ENCODE measurements at regions not wholly inside any gene's neighbourhood (a gene's known extent, or its start where the extent isn't known, plus 50 kb on each side); places are given as distances from the start of the nearest gene placed in this dataset.
"Not testable (repeated sequence)": the region's sequence is repeated elsewhere in the genome, so short reads cannot be mapped to it uniquely, and the experiment has no call there.

DNA sequence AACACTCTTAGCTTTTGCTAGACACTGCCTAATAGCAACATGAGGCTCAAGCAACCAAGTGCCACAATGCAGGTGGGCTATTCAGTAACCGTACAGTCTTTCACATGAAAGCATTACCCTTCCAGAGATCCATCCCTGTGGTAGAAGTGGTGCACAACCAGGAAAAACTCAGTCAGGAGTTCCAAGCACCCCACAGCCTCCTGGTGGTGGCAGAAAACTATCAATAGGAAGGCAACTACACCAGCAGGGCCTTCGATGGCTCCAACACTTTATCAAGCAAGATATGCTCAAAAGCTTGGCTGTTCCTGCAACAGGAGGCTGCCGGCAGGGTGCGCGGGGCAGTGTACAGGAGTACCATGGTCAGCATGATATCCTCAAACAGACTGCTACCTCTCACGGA, 176.1 kb upstream of the DLGAP1 start:
- no peak for DNase-seq

- DNase-seq: no peak
These were observed 150.1 kb upstream of the DLGAP1 start for GRCh38 chr18:4605212-4605611.

- DNase-seq: no peak
These were observed 148.8 kb upstream of the DLGAP1 start for GRCh38 chr18:4603955-4604354.

DNA sequence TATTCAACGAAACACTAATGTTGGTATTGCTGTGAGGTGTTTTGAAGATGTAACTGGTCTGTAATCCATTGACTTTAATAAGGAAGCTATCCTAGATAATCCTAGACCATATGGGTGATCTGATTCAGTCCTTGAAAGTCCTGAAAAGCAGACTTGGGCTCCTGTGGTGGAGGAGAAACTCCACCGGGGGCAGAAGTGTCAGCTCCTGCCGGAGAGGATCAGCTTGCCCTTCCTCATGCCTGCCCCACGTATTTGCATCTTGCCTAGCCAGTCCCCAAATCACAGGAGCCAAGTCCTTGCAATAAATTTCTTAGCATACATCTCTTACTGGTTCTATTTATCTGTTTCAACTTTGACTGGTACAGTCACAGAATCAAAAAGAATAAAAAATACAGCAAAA, 144.2 kb upstream of the DLGAP1 start:
- DNase-seq: no peak

GRCh38 chr18:4597301-4597700, 142.2 kb upstream of the DLGAP1 start:
- DNase-seq: no peak

- no peak for DNase-seq
These were observed 138.8 kb upstream of the DLGAP1 start for GRCh38 chr18:4593895-4594294.

DNA sequence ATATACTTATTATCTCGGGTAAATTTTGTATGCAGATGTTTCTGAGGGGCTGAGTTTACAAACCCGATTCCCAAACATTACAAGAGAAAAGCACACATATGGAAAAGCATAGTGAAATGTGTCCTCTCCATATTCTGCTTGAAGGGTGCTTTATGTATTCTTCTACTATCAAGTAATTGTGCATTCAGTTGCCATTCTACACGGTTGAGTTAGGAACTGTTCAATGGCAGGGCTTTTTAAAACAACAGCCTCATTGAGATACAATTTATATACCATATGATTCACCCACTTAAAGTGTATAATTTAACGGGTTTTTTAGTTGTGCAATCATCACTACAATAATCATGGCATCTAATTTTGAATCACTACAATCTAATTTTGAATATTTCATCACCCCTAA, 138.4 kb upstream of the DLGAP1 start:
- DNase-seq: no peak

GRCh38 chr18:4589056-4589800, 134.1 kb upstream of the DLGAP1 start:
- DNase-seq: no peak

GRCh38 chr18:4587204-4587603, 132.1 kb upstream of the DLGAP1 start:
- no peak for DNase-seq

GRCh38 chr18:4586731-4587130, 131.6 kb upstream of the DLGAP1 start:
- no peak for DNase-seq

DNA sequence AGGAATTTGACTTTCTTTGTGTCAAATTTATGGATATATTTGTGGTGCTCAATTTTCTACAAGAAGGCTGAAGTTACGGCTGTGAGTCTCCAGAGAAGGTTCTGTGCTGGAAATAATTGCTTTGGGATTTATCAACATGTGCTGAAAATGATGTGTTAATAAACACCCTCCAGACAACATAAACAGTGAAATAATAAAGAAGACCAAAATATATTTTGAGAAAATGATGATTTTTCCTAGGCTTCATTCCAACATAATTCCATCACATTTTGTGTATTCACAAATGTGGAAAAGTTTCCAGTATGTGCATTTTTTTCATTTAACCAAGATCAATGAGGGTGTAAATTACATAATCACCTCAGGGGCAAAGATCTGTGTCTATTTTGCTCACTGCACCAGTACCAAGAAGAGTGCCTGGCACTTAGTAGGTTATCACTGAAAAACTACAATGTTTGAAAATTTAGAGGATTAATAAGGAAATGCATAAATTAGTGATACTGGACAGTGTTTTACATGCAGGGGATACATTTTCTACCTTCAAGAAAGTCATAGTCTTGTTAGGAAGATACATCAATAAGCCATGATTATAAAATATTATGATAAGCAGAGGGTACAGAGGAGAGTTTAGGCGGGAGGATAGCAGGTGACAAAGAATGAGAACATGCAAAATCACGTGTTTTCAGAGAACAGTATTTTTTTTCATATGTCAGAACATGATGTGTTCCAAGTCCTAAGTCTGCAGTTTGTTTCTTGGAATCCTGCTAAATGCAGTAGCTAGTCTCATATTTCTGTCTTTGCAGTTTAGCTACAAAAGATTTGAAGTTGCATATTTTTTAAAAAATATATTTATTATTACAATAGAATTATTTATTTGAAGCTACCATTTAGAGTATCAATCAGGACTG, 127.6 kb upstream of the DLGAP1 start:
- DNase-seq: no peak

GRCh38 chr18:4581966-4582365, 126.9 kb upstream of the DLGAP1 start:
- DNase-seq: no peak

- DNase-seq: no peak
These were observed 123.3 kb upstream of the DLGAP1 start for GRCh38 chr18:4578449-4578848.

GRCh38 chr18:4573735-4574134, 118.6 kb upstream of the DLGAP1 start:
- DNase-seq: no peak

DNA sequence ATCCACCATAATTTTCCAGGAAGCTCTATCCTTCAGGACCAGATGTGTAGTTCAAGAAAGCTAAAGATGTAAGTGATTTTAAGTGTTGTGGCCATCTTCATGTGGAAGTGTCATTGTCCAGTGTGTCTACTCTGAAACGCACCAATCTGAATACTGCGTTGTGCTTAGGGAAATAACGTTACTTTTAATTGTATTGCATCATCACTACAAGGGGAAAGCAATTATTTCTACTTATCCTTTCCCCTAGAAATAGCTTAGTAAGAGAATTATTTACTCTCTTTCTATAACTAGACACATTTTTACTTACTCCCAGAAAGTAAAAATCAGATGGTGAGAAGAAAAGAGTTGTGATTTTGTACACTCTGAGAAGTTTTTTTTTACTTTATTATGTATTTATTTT, 102.4 kb upstream of the DLGAP1 start:
- no peak for DNase-seq

- no peak for DNase-seq
These were observed 95.9 kb upstream of the DLGAP1 start for GRCh38 chr18:4551001-4551360.

- no peak for DNase-seq
These were observed 94.2 kb upstream of the DLGAP1 start for GRCh38 chr18:4549164-4549872.

DNA sequence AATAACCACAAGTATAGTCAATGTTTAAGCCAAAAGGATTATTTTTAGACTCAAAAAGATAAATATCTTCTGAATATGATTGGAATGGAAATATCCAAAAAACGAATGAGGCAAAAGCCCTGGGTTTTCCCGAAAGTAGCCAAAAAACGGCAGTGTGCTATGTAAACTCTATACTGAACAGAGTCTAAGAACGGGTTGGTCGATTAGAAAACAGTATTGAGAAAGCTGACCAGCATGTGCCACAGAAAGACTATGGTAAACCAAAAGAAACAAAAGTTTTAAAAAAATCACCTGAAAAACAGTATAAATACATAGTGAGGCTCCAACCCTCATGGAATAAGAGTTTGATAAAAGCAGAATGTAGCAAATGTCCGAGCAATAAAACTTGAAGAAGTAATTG, 92.0 kb upstream of the DLGAP1 start:
- no peak for DNase-seq

DNA sequence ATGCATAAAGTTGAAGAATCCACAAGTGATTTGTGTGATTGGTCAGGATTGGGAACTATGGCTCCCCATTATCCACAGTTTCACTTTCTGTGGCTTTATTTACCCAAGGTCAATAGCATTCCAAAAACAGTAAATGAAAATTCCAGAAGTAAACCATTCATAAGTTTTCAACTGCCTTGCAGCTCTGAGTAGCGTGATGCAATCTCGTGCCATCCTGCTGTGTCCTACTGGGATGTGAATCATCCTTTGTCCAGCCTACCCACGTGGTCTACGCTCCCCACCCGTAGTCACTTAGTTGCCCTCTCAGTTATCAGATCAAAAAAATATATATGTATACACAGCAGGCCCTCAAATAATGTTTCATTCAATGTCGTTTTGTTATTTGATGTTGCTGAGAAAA, 89.0 kb upstream of the DLGAP1 start:
- no peak for DNase-seq

DNA sequence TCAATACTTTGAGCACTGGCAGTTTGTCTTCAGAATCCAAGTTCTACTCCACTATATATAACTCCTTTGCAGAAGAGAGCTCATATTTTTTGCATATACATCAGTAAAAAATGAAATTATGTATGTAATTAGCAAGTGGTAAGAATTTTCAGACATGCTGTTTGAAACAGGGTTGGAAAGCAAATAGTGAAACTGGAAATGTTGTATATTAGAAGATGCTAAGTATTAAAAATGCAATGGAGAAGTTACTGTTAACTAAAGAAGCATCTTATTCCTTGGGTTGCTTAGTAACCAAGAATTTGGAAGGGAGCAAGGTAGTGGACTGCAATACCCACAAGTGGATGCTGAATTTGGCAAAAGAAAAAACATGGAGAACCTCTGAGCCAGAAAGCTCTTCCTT, 88.6 kb upstream of the DLGAP1 start:
- no peak for DNase-seq

GRCh38 chr18:4541588-4541987, 86.5 kb upstream of the DLGAP1 start:
- no peak for DNase-seq

- DNase-seq: no peak
These were observed 81.3 kb upstream of the DLGAP1 start for GRCh38 chr18:4536447-4536846.

- no peak for DNase-seq
These were observed 73.3 kb upstream of the DLGAP1 start for GRCh38 chr18:4528405-4528804.

- DNase-seq: not testable (repeated sequence)
These were observed 72.7 kb upstream of the DLGAP1 start for GRCh38 chr18:4527826-4528225.
